MCF 10A (cell line): ENCODE measurements at regions not wholly inside any gene's neighbourhood (a gene's known extent, or its start where the extent isn't known, plus 50 kb on each side); places are given as distances from the start of the nearest gene placed in this dataset.
"Not testable (repeated sequence)": the region's sequence is repeated elsewhere in the genome, so short reads cannot be mapped to it uniquely, and the experiment has no call there.

Experiments used
- BruUV-seq: library from RNA; stranded (reverse); fragments of 400-500 nt; replicated peaks from 2 replicates; lab custom pipeline; 2021; lab: Mats Ljungman, UMichigan
- CTCF ChIA-PET: fragments of 300-600 bp; sonication (Branson Sonifier 250); formaldehyde crosslinking; extraction: SDS; loops from one replicate; lab custom pipeline; 2021; ENCODE audit warnings: antibody characterized with exemption, inconsistent platforms; lab: Yijun Ruan, JAX
- POLR2A ChIA-PET: fragments of 300-600, 350-650 bp; sonication (Branson Sonifier 250); formaldehyde crosslinking; extraction: SDS; loops from one replicate; lab custom pipeline; 2020; ENCODE audit warnings: antibody characterized with exemption, inconsistent platforms; lab: Yijun Ruan, JAX
- DNase-seq: peaks from one replicate; pipeline ENCODE4 v3.0.0-alpha.2; 2018; ENCODE audit not compliant: unreplicated experiment
- H3K27ac Mint-ChIP-seq: one replicate; pipeline ENCODE4 v1.8.0; 2022; ENCODE audit warnings: mild to moderate bottlenecking, low read depth, mixed read lengths; ENCODE audit not compliant: unreplicated experiment
- H3K27me3 Mint-ChIP-seq: one replicate; pipeline ENCODE4 v1.8.0; 2022; ENCODE audit warnings: mixed read lengths; ENCODE audit not compliant: insufficient read depth, unreplicated experiment
- H3K36me3 Mint-ChIP-seq: one replicate; pipeline ENCODE4 v1.8.0; 2022; ENCODE audit warnings: mild to moderate bottlenecking, moderate library complexity, mixed read lengths; ENCODE audit not compliant: insufficient read depth, unreplicated experiment
- H3K4me1 Mint-ChIP-seq: one replicate; pipeline ENCODE4 v1.8.0; 2022; ENCODE audit warnings: mixed read lengths; ENCODE audit not compliant: insufficient read depth, unreplicated experiment
- H3K4me3 Mint-ChIP-seq: one replicate; pipeline ENCODE4 v1.8.0; 2022; ENCODE audit warnings: mild to moderate bottlenecking, moderate library complexity, mixed read lengths; ENCODE audit not compliant: unreplicated experiment
- H3K9me3 Mint-ChIP-seq: one replicate; pipeline ENCODE4 v1.8.0; 2022; ENCODE audit warnings: mixed read lengths; ENCODE audit not compliant: unreplicated experiment
- intact Hi-C: fragments of 100-400 bp; cut with micrococcal nuclease; formaldehyde crosslinking; loops from 2 replicates; pipeline ENCODE4 v1.14.1; 2022
- TF ChIP-seq, protein P1 (sequence below): fragments of 200-600 bp; IDR thresholded peaks from one replicate; pipeline ENCODE4 v1.8.0; 2022; ENCODE audit warnings: antibody characterized with exemption, mild to moderate bottlenecking; ENCODE audit not compliant: unreplicated experiment

DNA sequence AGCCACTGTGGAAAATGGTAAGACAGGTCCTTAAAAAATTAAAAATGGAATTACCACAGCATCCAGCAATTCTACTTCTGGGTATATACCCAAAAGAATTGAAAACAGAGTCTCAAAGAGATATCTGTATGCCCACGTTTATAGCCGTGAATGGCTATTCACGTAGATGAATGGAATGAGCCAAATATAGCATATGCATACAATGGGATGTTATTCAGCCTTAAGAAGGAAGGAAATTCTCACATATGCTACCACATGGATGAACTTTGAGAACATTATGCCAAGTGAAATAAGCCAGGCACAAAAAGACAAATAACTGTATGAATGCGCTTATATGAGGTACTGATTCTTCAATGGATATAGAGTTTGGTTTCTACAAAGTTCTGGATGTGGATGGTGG lies 134.5 kb upstream of the KCNE2 start:
- CTCF ChIA-PET = no interaction called here
- Mint-ChIP-seq H3K9me3 (no peaks in the 10 kb centered on the region), H3K27ac (no peak overlapping the region), H3K36me3 (no peaks in the 10 kb centered on the region), H3K4me1 (no peaks in the 10 kb centered on the region), H3K27me3 (peaks cover 3% of the 10 kb centered on the region), H3K4me3 (no peak overlapping the region)
- no TSS peak for BruUV-seq
- TF ChIP-seq, protein P1, sequence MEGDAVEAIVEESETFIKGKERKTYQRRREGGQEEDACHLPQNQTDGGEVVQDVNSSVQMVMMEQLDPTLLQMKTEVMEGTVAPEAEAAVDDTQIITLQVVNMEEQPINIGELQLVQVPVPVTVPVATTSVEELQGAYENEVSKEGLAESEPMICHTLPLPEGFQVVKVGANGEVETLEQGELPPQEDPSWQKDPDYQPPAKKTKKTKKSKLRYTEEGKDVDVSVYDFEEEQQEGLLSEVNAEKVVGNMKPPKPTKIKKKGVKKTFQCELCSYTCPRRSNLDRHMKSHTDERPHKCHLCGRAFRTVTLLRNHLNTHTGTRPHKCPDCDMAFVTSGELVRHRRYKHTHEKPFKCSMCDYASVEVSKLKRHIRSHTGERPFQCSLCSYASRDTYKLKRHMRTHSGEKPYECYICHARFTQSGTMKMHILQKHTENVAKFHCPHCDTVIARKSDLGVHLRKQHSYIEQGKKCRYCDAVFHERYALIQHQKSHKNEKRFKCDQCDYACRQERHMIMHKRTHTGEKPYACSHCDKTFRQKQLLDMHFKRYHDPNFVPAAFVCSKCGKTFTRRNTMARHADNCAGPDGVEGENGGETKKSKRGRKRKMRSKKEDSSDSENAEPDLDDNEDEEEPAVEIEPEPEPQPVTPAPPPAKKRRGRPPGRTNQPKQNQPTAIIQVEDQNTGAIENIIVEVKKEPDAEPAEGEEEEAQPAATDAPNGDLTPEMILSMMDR = no peak
- POLR2A ChIA-PET = no interaction called here
- no peak for DNase-seq
- intact Hi-C loops = no loop called here

GRCh38 chr21:34233741-34234140 lies 130.1 kb upstream of the KCNE2 start:
- peaks cover 19% of the 10 kb centered on the region for H3K27me3 Mint-ChIP-seq
- H3K27ac Mint-ChIP-seq, H3K9me3 Mint-ChIP-seq, H3K36me3 Mint-ChIP-seq, H3K4me1 Mint-ChIP-seq, CTCF ChIA-PET, H3K4me3 Mint-ChIP-seq, intact Hi-C loops, DNase-seq, BruUV-seq, POLR2A ChIA-PET: not testable (repeated sequence)

DNA sequence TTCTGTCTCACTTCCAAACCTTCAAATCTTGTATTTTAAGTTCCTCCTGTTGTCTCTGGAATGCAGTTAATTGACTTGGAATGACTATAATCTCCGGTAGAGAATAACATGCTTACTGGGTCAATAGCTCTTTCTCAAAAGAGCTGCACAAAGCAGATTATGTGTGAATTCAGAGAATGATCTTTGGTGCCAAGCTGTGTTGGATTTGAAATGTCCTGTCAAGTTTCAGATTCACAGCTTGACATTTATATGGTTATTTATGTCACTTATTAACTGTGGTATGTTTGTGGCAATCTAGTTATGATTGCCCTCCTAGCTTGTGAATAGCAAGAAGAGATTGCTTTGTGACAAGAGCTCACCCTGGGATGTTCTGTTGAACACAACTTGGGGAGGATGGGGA lies 128.3 kb upstream of the KCNE2 start:
- BruUV-seq = no TSS peak
- intact Hi-C loops = no loop called here
- no peaks in the 10 kb centered on the region for H3K4me1 Mint-ChIP-seq
- H3K4me3 Mint-ChIP-seq = no peak overlapping the region
- DNase-seq = no peak
- H3K27me3 Mint-ChIP-seq = peaks cover 19% of the 10 kb centered on the region
- H3K27ac Mint-ChIP-seq = no peak overlapping the region
- H3K36me3 Mint-ChIP-seq = no peaks in the 10 kb centered on the region
- ChIA-PET POLR2A (no interaction called here), CTCF (interaction anchor here (1.0 to 1.4 kb wide), 2 partner anchors 10 to 297 kb away, joined by 3 read pairs; no protein-coding TSS in a partner anchor)
- TF ChIP-seq, protein P1 = no peak
- H3K9me3 Mint-ChIP-seq = no peaks in the 10 kb centered on the region

DNA sequence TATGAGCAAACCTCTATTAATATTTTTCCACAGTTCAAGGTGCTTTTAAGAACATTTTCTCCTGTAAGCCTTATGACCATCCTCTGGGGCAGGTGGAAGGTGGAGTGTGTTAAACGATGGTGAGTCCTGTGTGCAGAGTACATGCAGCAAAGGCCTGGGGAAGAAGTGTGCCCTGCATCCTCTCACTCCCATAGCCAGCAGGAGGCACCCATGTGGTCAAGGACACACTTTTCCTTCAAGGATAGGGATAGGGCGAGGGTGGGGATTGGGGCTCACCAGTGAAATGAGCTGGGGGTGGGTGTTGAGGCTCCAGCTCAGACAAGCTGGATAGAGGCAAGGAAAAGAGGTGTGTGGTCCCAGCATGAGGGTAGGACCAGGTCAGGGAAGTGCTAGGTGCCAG lies 120.8 kb upstream of the KCNE2 start:
- H3K27me3 Mint-ChIP-seq = peaks cover 9% of the 10 kb centered on the region
- DNase-seq = no peak
- intact Hi-C loops = loop anchor here (2.0 kb wide), 1 partner anchor 318 kb away; no protein-coding TSS in a partner anchor

More for the DNA sequence above, 120.8 kb upstream of the KCNE2 start:
- ChIA-PET CTCF (interaction anchor here (0.6 kb wide), 1 partner anchor 225 kb away, joined by 3 read pairs; no protein-coding TSS in a partner anchor), POLR2A (no interaction called here)
- no peaks in the 10 kb centered on the region for H3K4me1 Mint-ChIP-seq
- TF ChIP-seq, protein P1 = no peak
- H3K27ac Mint-ChIP-seq = no peak overlapping the region
- no peaks in the 10 kb centered on the region for H3K9me3 Mint-ChIP-seq
- H3K4me3 Mint-ChIP-seq = no peak overlapping the region
- no TSS peak for BruUV-seq
- no peaks in the 10 kb centered on the region for H3K36me3 Mint-ChIP-seq
